A673 (cell line): ENCODE measurements at regions not wholly inside any gene's neighbourhood (a gene's known extent, or its start where the extent isn't known, plus 50 kb on each side); places are given as distances from the start of the nearest gene placed in this dataset.

Source experiments
- BruUV-seq: library from RNA; stranded (reverse); fragments of 400-500 nt; replicated peaks from 2 replicates; lab custom pipeline; 2021; lab: Mats Ljungman, UMichigan
- CTCF ChIA-PET: fragments of 300-600 bp; sonication (Branson Sonifier 250); formaldehyde crosslinking; loops from one replicate; lab custom pipeline; 2022; ENCODE audit warnings: antibody characterized with exemption; lab: Charles Lee
- POLR2A ChIA-PET: fragments of 300-600 bp; sonication (Branson Sonifier 250); formaldehyde crosslinking; loops from one replicate; lab custom pipeline; 2022; ENCODE audit warnings: antibody characterized with exemption; ENCODE audit not compliant: low non-redundant PET; lab: Charles Lee
- DNase-seq: peaks from one replicate; pipeline ENCODE4 v3.0.0-alpha.2; 2015; ENCODE audit warnings: low spot score
- H3K27ac ChIP-seq: fragments of 200-600 bp; sonication (generic); 2 replicates; pipeline ENCODE4 v1.5.1; 2016; ENCODE audit warnings: mixed run types, low read depth, mild to moderate bottlenecking, mixed read lengths, antibody characterized with exemption, low read length; ENCODE audit not compliant: poor library complexity, severe bottlenecking
- H3K27me3 ChIP-seq: fragments of 200-600 bp; sonication (generic); replicated peaks from 2 replicates; pipeline ENCODE4 v1.6.1; 2017; ENCODE audit warnings: mixed run types, low read depth, mild to moderate bottlenecking, mixed read lengths, antibody characterized with exemption, low read length; ENCODE audit not compliant: insufficient read depth, poor library complexity
- H3K36me3 ChIP-seq: fragments of 200-600 bp; sonication (generic); 2 replicates; pipeline ENCODE4 v1.6.1; 2016; ENCODE audit warnings: mixed run types, mild to moderate bottlenecking, mixed read lengths, antibody characterized with exemption, low read length; ENCODE audit not compliant: insufficient read depth, poor library complexity, severe bottlenecking
- H3K4me1 ChIP-seq: fragments of 200-600 bp; sonication (generic); 2 replicates; pipeline ENCODE4 v1.6.1; 2017; ENCODE audit warnings: mixed run types, mild to moderate bottlenecking, mixed read lengths, antibody characterized with exemption, low read length; ENCODE audit not compliant: insufficient read depth, poor library complexity, severe bottlenecking
- H3K4me3 ChIP-seq: fragments of 200-600 bp; sonication (generic); 2 replicates; pipeline ENCODE4 v1.5.1; 2016; ENCODE audit warnings: low read depth, mixed run types, mild to moderate bottlenecking, mixed read lengths, low read length; ENCODE audit not compliant: poor library complexity, severe bottlenecking
- H3K9me3 ChIP-seq: fragments of 200-600 bp; sonication (generic); 2 replicates; pipeline ENCODE4 v1.6.1; 2016; ENCODE audit warnings: mixed run types, low read depth, mild to moderate bottlenecking, mixed read lengths, antibody characterized with exemption, low read length; ENCODE audit not compliant: poor library complexity, severe bottlenecking
- CTCF ChIP-seq: fragments of 300-800, 200-600 bp; sonication (generic); conservative IDR thresholded peaks from 2 replicates; pipeline ENCODE4 v1.5.1; 2017; ENCODE audit warnings: low read depth, mild to moderate bottlenecking, antibody characterized with exemption, low read length, moderate library complexity, mixed read lengths
- EZH2 ChIP-seq: fragments of 200-600 bp; sonication (generic); IDR thresholded peaks from 2 replicates; pipeline ENCODE4 v1.6.1; 2017; ENCODE audit warnings: borderline replicate concordance, low read depth, mild to moderate bottlenecking, mixed read lengths, antibody characterized with exemption, low read length; ENCODE audit not compliant: poor library complexity, severe bottlenecking
- intact Hi-C: fragments of 100-400 bp; cut with micrococcal nuclease; formaldehyde crosslinking; loops from one replicate; pipeline ENCODE4 v1.10.0; 2022; ENCODE audit not compliant: unreplicated experiment

- no TSS peak for BruUV-seq
Observed at GRCh38 chr16:63813862-63814261, 1308.0 kb downstream of the CDH11 start.

GRCh38 chr16:63808730-63809129 is 1313.1 kb downstream of the CDH11 start:
- no peak for DNase-seq
- intact Hi-C loops, result no loop called here
- TF ChIP-seq CTCF, result no peak
- no peak for TF ChIP-seq EZH2
- Histone ChIP-seq H3K27ac (no peak overlapping the region), H3K36me3 (no peaks in the 10 kb centered on the region), H3K4me1 (no peaks in the 10 kb centered on the region), H3K9me3 (no peaks in the 10 kb centered on the region), H3K27me3 (no peaks in the 10 kb centered on the region), H3K4me3 (no peak overlapping the region)
- ChIA-PET POLR2A (no interaction called here), CTCF (no interaction called here)
- no TSS peak for BruUV-seq

More at GRCh38 chr16:63813862-63814261, 1308.0 kb downstream of the CDH11 start:
- Histone ChIP-seq H3K4me1 (no peaks in the 10 kb centered on the region), H3K36me3 (no peaks in the 10 kb centered on the region), H3K4me3 (no peak overlapping the region), H3K27me3 (no peaks in the 10 kb centered on the region), H3K9me3 (no peaks in the 10 kb centered on the region), H3K27ac (no peak overlapping the region)
- DNase-seq, result no peak
- no peak for TF ChIP-seq CTCF
- ChIA-PET POLR2A (no interaction called here), CTCF (no interaction called here)
- intact Hi-C loops, result no loop called here

GRCh38 chr16:63806794-63807506 is 1314.9 kb downstream of the CDH11 start:
- BruUV-seq, result no TSS peak
- no peaks in the 10 kb centered on the region for H3K9me3 ChIP-seq
- no peak for DNase-seq
- H3K36me3 ChIP-seq, result no peaks in the 10 kb centered on the region
- no peak for TF ChIP-seq EZH2
- no peak for TF ChIP-seq CTCF
- no peak overlapping the region for H3K4me3 ChIP-seq
- no peak overlapping the region for H3K27ac ChIP-seq
- ChIA-PET POLR2A (no interaction called here), CTCF (no interaction called here)
- H3K27me3 ChIP-seq, result no peaks in the 10 kb centered on the region
- no peaks in the 10 kb centered on the region for H3K4me1 ChIP-seq
- intact Hi-C loops, result no loop called here
